ENCODE measurements at regions not wholly inside any gene's neighbourhood (a gene's known extent, or its start where the extent isn't known, plus 50 kb on each side); places are given as distances from the start of the nearest gene placed in this dataset.

DNA sequence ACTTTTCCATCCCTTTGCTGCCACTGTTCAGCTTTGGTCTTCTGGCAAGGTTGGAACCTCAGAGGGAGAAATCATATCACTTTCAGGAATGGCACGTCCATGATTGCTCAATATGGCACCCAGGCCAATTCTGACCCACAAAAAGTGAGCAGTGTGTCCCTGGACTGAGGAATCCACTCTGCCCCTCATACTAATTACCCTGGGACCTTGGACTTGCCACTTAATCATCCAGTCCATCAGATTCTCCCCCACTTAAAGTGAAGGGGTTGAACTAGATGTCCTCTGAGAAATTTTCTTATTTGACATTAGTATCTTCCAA is 449.3 kb upstream of the CITED2 start:
- TF ChIP-seq, protein P1, sequence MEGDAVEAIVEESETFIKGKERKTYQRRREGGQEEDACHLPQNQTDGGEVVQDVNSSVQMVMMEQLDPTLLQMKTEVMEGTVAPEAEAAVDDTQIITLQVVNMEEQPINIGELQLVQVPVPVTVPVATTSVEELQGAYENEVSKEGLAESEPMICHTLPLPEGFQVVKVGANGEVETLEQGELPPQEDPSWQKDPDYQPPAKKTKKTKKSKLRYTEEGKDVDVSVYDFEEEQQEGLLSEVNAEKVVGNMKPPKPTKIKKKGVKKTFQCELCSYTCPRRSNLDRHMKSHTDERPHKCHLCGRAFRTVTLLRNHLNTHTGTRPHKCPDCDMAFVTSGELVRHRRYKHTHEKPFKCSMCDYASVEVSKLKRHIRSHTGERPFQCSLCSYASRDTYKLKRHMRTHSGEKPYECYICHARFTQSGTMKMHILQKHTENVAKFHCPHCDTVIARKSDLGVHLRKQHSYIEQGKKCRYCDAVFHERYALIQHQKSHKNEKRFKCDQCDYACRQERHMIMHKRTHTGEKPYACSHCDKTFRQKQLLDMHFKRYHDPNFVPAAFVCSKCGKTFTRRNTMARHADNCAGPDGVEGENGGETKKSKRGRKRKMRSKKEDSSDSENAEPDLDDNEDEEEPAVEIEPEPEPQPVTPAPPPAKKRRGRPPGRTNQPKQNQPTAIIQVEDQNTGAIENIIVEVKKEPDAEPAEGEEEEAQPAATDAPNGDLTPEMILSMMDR (IDR thresholded peaks at IDR 0.05; ENCODE audit: insufficient read depth, low read depth, low read length) = no peak
- TF ChIP-seq EZH2 (IDR thresholded peaks at IDR 0.05; ENCODE audit: insufficient read depth, low read length) = no peak
